NCI-H128 (cell line): ENCODE measurements at regions not wholly inside any gene's neighbourhood (a gene's known extent, or its start where the extent isn't known, plus 50 kb on each side); places are given as distances from the start of the nearest gene placed in this dataset.

ENCODE experiments used
- DNase-seq: peaks from one replicate; lab custom pipeline; 2025; ENCODE audit not compliant: unreplicated experiment; lab: John Stamatoyannopoulos, UW

GRCh38 chr1:42035205-42035829 is 116.6 kb upstream of the HIVEP3 start:
- DNase-seq: peak; percentile 42

DNA sequence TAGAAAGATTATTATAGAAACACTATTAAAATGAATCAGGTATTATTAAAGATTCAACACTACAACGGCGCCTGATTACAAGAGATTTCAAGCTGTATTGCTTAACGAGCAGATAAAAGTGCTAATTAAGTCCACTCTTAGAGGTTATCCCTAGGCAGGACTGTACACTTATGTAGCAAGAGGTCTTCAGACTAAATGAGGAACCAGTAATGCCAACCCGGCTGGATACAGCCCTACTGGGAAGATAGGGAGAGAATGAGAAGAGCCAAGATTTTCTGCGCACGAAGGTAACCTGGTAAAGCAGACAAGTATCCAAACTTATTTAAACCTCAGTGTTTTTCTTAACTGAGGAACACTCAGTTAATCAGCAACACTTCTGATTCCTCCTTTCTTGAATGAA is 115.7 kb upstream of the HIVEP3 start:
- no peak for DNase-seq

- DNase-seq: no peak
Observed at GRCh38 chr1:42033629-42034028, 114.9 kb upstream of the HIVEP3 start.

DNA sequence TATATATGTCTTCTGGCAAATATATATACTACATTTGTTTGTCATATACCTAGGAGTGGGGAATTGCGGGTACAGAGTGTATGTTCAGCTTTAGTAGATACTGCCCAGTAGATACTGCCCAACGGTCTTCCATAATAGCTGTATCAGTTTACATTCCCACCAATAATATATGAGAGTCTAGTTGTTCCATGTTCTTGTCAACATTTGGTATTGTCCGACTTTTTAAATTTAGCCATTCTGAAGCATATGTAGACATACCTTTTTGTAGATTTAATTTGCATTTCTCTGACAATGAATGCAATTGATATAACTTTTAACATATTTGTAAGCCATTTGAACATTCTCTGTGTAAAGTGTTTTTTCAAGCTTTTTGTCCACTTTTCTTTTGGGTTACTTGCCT is 99.0 kb upstream of the HIVEP3 start:
- no peak for DNase-seq

DNA sequence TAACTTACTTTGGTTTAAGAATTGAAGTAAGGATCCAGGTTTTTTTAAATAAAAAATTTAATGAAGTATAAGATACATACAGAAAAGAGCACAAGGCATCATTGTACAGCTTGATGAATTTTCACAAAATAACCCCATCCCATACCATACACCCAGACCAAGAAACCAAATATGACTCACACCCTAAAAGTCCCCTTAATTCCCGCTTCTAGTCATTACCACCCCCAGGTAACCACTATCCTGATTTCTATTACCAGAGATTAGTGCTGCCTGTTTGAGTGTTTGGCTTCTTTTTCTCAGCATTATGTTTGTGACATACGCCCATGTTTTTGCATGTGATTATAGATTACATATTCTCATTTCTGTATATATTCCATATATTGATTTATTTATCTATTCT is 98.5 kb upstream of the HIVEP3 start:
- DNase-seq: no peak

DNA sequence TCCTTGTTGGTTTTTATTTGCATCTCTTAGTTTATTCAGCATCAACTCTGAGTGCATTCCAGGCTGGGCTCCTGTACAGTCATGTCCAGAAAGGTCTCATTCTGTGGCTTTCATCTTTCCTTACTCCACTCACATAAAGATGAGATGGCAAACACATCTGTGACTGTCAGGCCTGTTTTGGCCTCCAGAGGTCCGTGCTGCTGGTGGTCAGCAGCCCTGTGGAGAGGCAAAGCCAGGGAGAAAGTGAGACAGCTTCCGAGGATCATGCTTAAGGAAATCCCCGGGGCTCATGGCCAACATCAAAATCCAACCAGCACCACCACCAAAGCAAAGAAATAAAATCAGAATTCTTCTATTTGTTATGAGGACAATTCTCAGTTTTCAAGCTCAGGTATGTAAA is 96.1 kb upstream of the HIVEP3 start:
- no peak for DNase-seq

DNA sequence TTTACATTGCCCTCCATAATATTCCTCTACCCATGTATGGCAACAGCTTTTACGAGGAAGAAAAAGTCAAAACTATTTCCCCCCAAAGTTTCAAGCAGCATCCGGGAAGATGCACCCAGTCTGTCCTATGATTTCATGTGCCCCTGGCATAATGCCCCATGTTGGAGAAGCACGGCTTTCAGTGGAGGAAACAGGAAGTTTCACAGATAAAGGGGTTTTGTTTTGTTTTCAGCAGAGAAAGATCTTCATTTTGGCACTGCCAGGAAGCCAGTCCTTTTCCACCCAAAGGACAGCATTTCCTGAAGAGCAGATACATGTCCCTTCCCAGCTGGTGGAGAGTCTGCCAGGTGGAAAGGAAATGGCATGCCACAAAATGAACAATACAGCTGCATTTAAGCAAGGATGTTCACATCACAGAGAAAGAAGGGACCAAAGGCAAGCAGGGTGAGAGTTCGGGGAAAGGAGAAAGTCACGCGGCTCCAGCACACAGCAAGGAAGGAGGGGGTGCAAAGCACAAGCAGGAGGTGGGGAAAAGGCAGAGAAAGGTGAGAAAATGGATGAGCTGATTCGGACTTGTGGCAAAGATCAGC is 95.3 kb upstream of the HIVEP3 start:
- DNase-seq: no peak

- DNase-seq: no peak
Observed at GRCh38 chr1:42012852-42013251, 94.1 kb upstream of the HIVEP3 start.

GRCh38 chr1:42010381-42010780 is 91.7 kb upstream of the HIVEP3 start:
- no peak for DNase-seq

- no peak for DNase-seq
Observed at GRCh38 chr1:42008264-42008663, 89.5 kb upstream of the HIVEP3 start.

- no peak for DNase-seq
Observed at GRCh38 chr1:42006836-42007235, 88.1 kb upstream of the HIVEP3 start.

GRCh38 chr1:42006093-42006492 is 87.4 kb upstream of the HIVEP3 start:
- DNase-seq: no peak

GRCh38 chr1:42005530-42005929 is 86.8 kb upstream of the HIVEP3 start:
- no peak for DNase-seq

- DNase-seq: no peak
Observed at GRCh38 chr1:42004860-42005259, 86.1 kb upstream of the HIVEP3 start.

- DNase-seq: no peak
Observed at GRCh38 chr1:42004322-42004721, 85.6 kb upstream of the HIVEP3 start.

DNA sequence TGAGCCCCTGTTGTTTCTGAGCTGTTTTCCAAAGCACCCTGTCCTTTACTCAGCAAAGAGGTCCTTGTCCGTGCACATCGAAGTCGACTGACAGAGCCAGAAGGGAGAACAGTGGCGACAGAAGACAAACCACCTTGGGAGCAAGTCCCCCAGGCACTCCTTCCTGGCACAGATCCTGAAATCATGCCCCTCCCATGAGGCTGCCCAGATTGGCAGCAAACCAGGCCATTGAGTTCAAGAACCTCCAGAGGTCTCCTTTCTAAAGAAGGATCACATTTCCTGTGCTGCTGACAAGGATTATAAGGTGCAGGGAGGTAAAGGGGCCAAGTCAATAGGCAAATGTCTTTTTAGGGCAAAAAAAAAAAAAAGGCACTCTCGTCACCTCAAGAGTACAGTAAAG is 84.7 kb upstream of the HIVEP3 start:
- DNase-seq: peak; percentile 50

DNA sequence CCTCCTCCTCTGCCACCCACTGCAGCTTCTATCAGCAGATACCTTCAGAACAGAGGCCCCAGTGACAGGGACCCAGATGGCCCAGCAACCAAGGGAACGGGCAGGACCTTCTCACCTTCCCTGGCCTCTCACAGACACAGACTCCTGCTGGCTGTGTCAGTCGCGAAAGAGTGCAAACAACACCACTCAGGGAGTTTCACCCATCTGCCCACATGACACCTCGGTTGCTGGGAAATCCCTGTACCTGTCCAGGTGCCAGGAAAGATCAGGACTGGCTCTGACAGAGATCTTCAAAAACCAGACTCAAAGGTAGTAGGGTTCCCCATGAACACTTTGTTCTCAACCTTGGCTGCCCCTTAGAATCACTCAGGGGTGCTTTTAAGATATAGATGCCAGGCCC is 83.5 kb upstream of the HIVEP3 start:
- DNase-seq: no peak

DNA sequence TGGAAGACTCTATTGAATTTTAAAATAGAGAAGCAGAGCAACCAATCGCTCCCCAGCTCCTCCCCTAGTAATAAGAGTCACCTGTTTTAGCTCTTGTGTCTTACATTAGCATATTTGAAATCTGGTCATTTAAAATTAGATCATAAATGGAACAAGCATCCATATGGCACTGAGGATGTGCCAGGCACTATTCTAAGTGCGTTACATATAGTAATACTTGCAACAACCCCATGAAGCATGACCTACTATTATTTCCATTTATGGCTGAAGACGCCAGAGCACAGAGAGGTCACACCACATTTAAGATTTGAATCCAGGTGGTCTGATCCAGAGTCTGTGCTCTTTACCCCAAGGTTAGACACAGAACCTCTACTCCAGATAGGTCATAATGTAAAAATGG is 82.0 kb upstream of the HIVEP3 start:
- DNase-seq: no peak

- DNase-seq: no peak
Observed at GRCh38 chr1:41999884-42000283, 81.2 kb upstream of the HIVEP3 start.

GRCh38 chr1:41998250-41998649 is 79.5 kb upstream of the HIVEP3 start:
- no peak for DNase-seq

- DNase-seq: no peak
Observed at GRCh38 chr1:41997153-41997552, 78.4 kb upstream of the HIVEP3 start.

DNA sequence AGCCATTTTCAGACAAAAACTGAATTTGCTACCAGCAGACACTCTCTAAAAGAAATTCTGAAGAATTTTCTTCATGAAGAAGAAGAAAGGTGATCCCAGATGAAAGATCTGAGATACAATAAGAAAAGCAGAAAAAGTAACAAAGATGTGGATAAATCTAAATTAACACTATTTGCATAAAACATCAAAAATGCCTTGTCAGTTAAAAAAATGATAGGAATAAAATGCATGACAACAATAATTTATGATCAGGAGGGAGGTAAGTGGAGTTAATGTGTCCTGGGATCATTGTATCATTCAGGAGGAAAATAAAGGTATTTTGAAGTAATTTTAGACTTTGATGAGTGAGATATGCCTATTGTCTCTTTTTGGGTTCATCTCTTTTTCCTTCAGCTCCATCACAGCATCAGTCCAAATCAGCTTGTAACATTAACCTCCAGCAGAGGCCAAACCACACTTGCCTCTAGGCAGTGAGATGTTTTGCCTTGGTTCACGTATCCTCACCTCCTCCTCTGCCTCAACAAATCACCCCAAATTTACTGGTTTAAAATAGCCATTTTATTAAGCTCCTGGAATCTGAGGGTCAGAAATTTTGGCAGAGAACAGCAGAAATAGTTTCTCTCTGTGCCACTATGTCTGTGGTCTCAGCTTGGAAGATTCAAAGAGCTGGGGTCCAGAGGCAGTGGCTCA is 76.9 kb upstream of the HIVEP3 start:
- no peak for DNase-seq
